HG03066 (cell line): ENCODE measurements at regions not wholly inside any gene's neighbourhood (a gene's known extent, or its start where the extent isn't known, plus 50 kb on each side); places are given as distances from the start of the nearest gene placed in this dataset.

Source experiments
- ATAC-seq: cut with Tn5 transposase; IDR thresholded peaks from one replicate; pipeline ENCODE4 v1.9.1; 2021; ENCODE audit warnings: low read depth; ENCODE audit not compliant: unreplicated experiment

- ATAC-seq = no peak
Measured at GRCh38 chr7:16174253-16174652, 247.1 kb downstream of the CRPPA start.

- ATAC-seq = no peak
Measured at GRCh38 chr7:16172366-16172765, 249.0 kb downstream of the CRPPA start.

GRCh38 chr7:16171928-16172327, 249.4 kb downstream of the CRPPA start:
- ATAC-seq = no peak

GRCh38 chr7:16170671-16171070, 250.7 kb downstream of the CRPPA start:
- no peak for ATAC-seq

- ATAC-seq = no peak
Measured at GRCh38 chr7:16169537-16169936, 251.8 kb downstream of the CRPPA start.

- ATAC-seq = no peak
Measured at GRCh38 chr7:16167526-16167925, 253.8 kb downstream of the CRPPA start.

GRCh38 chr7:16144361-16144760, 277.0 kb downstream of the CRPPA start:
- ATAC-seq = no peak

- ATAC-seq = no peak
Measured at GRCh38 chr7:16137944-16138343, 283.4 kb downstream of the CRPPA start.

GRCh38 chr7:16136896-16137295, 284.4 kb downstream of the CRPPA start:
- ATAC-seq = no peak

GRCh38 chr7:16135658-16136057, 285.7 kb downstream of the CRPPA start:
- ATAC-seq = no peak

- ATAC-seq = no peak
Measured at GRCh38 chr7:16130111-16131110, 290.9 kb downstream of the CRPPA start.

GRCh38 chr7:16129431-16130110, 291.8 kb downstream of the CRPPA start:
- no peak for ATAC-seq

- ATAC-seq = no peak
Measured at GRCh38 chr7:16123117-16123770, 298.1 kb downstream of the CRPPA start.

GRCh38 chr7:16121876-16122390, 299.4 kb downstream of the CRPPA start:
- ATAC-seq = no peak

- no peak for ATAC-seq
Measured at GRCh38 chr7:16115374-16115773, 306.0 kb downstream of the CRPPA start.

- no peak for ATAC-seq
Measured at GRCh38 chr7:16114633-16115032, 306.7 kb downstream of the CRPPA start.

- ATAC-seq = no peak
Measured at GRCh38 chr7:16114071-16114470, 307.3 kb downstream of the CRPPA start.

- ATAC-seq = no peak
Measured at GRCh38 chr7:16113058-16113457, 308.3 kb downstream of the CRPPA start.

- no peak for ATAC-seq
Measured at GRCh38 chr7:16106869-16107268, 314.5 kb downstream of the CRPPA start.

GRCh38 chr7:16106300-16106699, 315.0 kb downstream of the CRPPA start:
- ATAC-seq = no peak

GRCh38 chr7:16099302-16099849, 322.0 kb downstream of the CRPPA start:
- no peak for ATAC-seq
